ENCODE measurements at regions not wholly inside any gene's neighbourhood (a gene's known extent, or its start where the extent isn't known, plus 50 kb on each side); places are given as distances from the start of the nearest gene placed in this dataset.

DNA sequence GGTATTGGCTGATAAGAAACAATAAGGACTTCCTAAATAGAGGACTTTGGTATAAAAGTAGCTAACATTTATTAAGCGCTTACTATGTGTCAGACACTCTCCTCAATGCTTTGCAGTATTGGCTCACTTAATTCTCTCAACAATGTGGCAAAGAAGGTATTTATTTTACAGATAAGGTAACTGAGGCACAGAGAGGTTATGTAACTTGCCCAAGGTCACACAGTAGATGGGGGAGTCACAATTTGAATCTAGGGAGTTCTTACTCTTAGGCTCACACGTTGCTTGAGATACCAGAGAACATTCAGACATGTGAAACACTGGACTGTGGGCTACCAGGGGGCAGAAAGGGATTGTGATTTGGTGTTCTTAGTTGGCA lies 60.8 kb upstream of the GPR158 start:
- Histone ChIP-seq H3K9me3 (ENCODE audit: control insufficient read depth, low read length) (no peaks in the 10 kb centered on the region), H3K4me3 (ENCODE audit: extremely low read depth, insufficient read depth, low read length, poor library complexity, severe bottlenecking) (no peak overlapping the region), H3K4me1 (ENCODE audit: control insufficient read depth, insufficient read depth, low read length, poor library complexity, severe bottlenecking) (peaks cover 2% of the 10 kb centered on the region), H3K36me3 (ENCODE audit: control insufficient read depth, insufficient read depth, low read length) (no peaks in the 10 kb centered on the region), H3K27ac (ENCODE audit: low read depth, low read length, severe bottlenecking) (no peak overlapping the region)
- 100% methylated on average over 1 of the region's 2 CpGs for WGBS, 2 experiments (ENCODE audit: insufficient coverage in 2 of 2)

DNA sequence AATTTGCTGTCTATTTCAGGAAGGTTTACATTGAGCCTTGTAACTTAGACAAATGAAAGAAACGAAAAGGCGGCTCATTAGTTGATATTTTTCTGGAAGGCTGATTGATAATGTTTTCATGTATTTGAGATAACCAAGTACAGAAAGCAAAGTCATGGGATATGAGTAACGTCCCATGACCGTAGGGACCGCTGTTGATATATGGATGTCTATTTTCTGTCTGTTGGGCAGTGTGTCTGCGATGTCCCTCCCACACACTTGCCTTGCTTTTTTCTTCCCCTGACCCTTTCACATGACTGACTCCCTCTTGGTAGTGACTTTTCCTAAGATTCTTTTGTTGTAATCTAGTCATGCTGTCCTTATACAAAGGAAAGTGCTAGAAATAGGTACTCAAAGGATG lies 57.0 kb upstream of the GPR158 start:
- H3K36me3 ChIP-seq (ENCODE audit: control insufficient read depth, insufficient read depth, low read length), result no peaks in the 10 kb centered on the region
- 93 to 100% methylated on average over 2 of the region's 6 CpGs for WGBS, 2 experiments (ENCODE audit: insufficient coverage in 2 of 2)
- H3K4me3 ChIP-seq (ENCODE audit: extremely low read depth, insufficient read depth, low read length, poor library complexity, severe bottlenecking), result no peak overlapping the region

DNA sequence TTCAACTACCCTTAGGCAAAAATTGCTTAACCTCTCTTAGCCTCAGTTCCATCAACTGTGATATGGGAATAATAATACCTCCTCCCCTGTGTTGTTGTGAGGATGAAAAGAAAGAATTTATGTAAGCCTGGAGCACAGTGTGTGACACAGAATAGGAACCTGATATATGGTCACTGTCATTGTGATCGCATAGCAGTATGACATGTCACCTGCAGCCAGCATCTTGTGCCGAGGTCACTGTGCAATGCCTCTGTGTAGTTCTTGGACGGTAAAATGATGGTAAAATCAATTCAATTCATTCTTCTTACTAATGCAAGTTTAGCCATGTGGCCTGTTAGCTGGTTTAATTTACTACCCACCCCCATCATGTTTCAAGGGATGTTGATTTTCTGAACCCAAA lies 54.6 kb upstream of the GPR158 start:
- Histone ChIP-seq H3K36me3 (ENCODE audit: control insufficient read depth, insufficient read depth, low read length) (no peaks in the 10 kb centered on the region), H3K27ac (ENCODE audit: low read depth, low read length, severe bottlenecking) (no peak overlapping the region), H3K9me3 (ENCODE audit: control insufficient read depth, low read length) (no peaks in the 10 kb centered on the region), H3K4me1 (ENCODE audit: control insufficient read depth, insufficient read depth, low read length, poor library complexity, severe bottlenecking) (no peaks in the 10 kb centered on the region), H3K4me3 (ENCODE audit: extremely low read depth, insufficient read depth, low read length, poor library complexity, severe bottlenecking) (no peak overlapping the region)
- 94 to 100% methylated on average over 1 to 2 of the region's 3 CpGs for WGBS, 2 experiments (ENCODE audit: insufficient coverage in 2 of 2)

More for the DNA sequence above, 57.0 kb upstream of the GPR158 start:
- no peaks in the 10 kb centered on the region for H3K9me3 ChIP-seq (ENCODE audit: control insufficient read depth, low read length)
- H3K27ac ChIP-seq (ENCODE audit: low read depth, low read length, severe bottlenecking), result no peak overlapping the region
- peaks cover 2% of the 10 kb centered on the region for H3K4me1 ChIP-seq (ENCODE audit: control insufficient read depth, insufficient read depth, low read length, poor library complexity, severe bottlenecking)
